ENCODE measurements at regions not wholly inside any gene's neighbourhood (a gene's known extent, or its start where the extent isn't known, plus 50 kb on each side); places are given as distances from the start of the nearest gene placed in this dataset.

DNA sequence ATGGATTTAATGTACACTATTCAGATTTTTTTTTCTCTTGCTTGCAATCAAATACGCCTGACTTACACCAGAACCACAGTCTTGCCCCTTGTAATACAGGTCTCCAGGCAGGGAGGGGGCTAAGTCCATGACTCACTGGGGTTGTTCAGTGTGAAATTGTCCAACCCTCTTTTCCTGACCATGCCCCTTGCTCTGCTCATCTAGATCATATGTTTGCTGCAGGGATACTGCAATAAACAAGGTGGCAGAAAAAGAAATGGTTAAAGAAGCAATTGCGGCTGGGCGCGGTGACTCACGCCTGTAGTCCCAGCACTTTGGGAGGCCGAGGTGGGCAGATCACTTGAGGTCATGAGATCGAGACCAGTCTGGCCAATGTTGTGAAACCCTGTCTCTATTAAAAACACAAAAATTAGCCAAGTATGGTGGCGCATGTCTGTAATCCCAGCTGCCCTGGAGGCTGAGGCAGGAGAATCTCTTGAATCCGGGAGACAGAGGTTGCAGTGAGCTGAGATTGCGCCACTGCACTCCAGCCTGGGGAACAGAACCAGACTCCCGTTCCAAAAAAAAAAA lies 85.5 kb downstream of the TMEM130 start:
- TF ChIP-seq, protein P1, sequence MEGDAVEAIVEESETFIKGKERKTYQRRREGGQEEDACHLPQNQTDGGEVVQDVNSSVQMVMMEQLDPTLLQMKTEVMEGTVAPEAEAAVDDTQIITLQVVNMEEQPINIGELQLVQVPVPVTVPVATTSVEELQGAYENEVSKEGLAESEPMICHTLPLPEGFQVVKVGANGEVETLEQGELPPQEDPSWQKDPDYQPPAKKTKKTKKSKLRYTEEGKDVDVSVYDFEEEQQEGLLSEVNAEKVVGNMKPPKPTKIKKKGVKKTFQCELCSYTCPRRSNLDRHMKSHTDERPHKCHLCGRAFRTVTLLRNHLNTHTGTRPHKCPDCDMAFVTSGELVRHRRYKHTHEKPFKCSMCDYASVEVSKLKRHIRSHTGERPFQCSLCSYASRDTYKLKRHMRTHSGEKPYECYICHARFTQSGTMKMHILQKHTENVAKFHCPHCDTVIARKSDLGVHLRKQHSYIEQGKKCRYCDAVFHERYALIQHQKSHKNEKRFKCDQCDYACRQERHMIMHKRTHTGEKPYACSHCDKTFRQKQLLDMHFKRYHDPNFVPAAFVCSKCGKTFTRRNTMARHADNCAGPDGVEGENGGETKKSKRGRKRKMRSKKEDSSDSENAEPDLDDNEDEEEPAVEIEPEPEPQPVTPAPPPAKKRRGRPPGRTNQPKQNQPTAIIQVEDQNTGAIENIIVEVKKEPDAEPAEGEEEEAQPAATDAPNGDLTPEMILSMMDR (IDR thresholded peaks at IDR 0.05; ENCODE audit: low read depth, low read length, missing input control) = no peak
- TF ChIP-seq SP1 (IDR thresholded peaks at IDR 0.05) (no peak), JUND (IDR thresholded peaks at IDR 0.05) (no peak), EGR1 (IDR thresholded peaks at IDR 0.05; ENCODE audit: low read depth in 2 of 2) (no peak), TAF1 (conservative IDR thresholded peaks at IDR 0.05) (no peak)
- TF ChIP-seq, protein P2, sequence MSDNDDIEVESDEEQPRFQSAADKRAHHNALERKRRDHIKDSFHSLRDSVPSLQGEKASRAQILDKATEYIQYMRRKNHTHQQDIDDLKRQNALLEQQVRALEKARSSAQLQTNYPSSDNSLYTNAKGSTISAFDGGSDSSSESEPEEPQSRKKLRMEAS (IDR thresholded peaks at IDR 0.05) = no peak

Data from liver (tissue), 3 donors.